HepG2 (cell line): ENCODE measurements at regions not wholly inside any gene's neighbourhood (a gene's known extent, or its start where the extent isn't known, plus 50 kb on each side); places are given as distances from the start of the nearest gene placed in this dataset.
A peak's percentile ranks its signal among the peaks of the same experiment; 100 is the strongest.

Experiments
- ATAC-seq: fragments of 200-7000 bp; cut with Tn5 transposase; 3 replicates; pipeline ENCODE4 v1.9.1; 2020; ENCODE audit warnings: mild to moderate bottlenecking, moderate library complexity
- BruUV-seq: library from RNA; stranded (reverse); fragments of 400-500 nt; replicated peaks from 2 replicates; lab custom pipeline; 2021; lab: Mats Ljungman, UMichigan
- CTCF ChIA-PET: fragments of 300-600 bp; formaldehyde crosslinking; extraction: SDS; loops from one replicate; lab custom pipeline; 2021; ENCODE audit warnings: low total read pairs, inconsistent platforms, low intra/inter-chr PET ratio; lab: Yijun Ruan, JAX
- POLR2A ChIA-PET: fragments of 350-600 bp; sonication (Branson Sonifier 250); formaldehyde crosslinking; loops from one replicate; lab custom pipeline; 2020; ENCODE audit warnings: antibody characterized with exemption, inconsistent platforms; lab: Yijun Ruan, JAX
- DNase-seq: peaks from one replicate; pipeline ENCODE4 v3.0.0-alpha.2; 2015; ENCODE audit warnings: low spot score
- FAIRE-seq: peaks from 3 replicates; lab custom pipeline; 2011; peaks lifted over from hg19 to GRCh38; lab: Jason Lieb, UNC
- H2AFZ ChIP-seq: one replicate; pipeline ENCODE4 v1.6.1; 2011; ENCODE audit warnings: low read length, inconsistent platforms
- H3K27ac ChIP-seq: fragments of 300-600 bp; 3 replicates; pipeline ENCODE4 v1.8.0; 2011; ENCODE audit warnings: mixed run types, mild to moderate bottlenecking, mixed read lengths, low read length, inconsistent platforms; ENCODE audit not compliant: insufficient read depth; ENCODE audit errors: extremely low read length
- H3K27me3 ChIP-seq, 2 experiments: fragments of 200-600 bp in 1 of 2; 2 replicates in 1 of 2; 3 replicates in 1 of 2; pipeline versions ENCODE4 v1.6.0 to v1.8.0; 2011; ENCODE audit warnings: low read length in 2 of 2, mild to moderate bottlenecking in 2 of 2, moderate library complexity in 2 of 2, inconsistent platforms in 1 of 2; ENCODE audit not compliant: insufficient read depth in 2 of 2, control insufficient read depth in 1 of 2
- H3K36me3 ChIP-seq, 2 experiments: fragments of 200-600 bp in 1 of 2; replicated peaks in 1 of 2; 2 replicates in 1 of 2; 3 replicates in 1 of 2; pipeline versions ENCODE4 v1.5.1 to v1.8.0; 2011; ENCODE audit warnings: low read length in 2 of 2, inconsistent platforms in 1 of 2; ENCODE audit not compliant: insufficient read depth in 2 of 2, control insufficient read depth in 1 of 2
- H3K4me1 ChIP-seq: 2 replicates; pipeline ENCODE4 v1.5.1; 2012; ENCODE audit warnings: low read length, inconsistent platforms; ENCODE audit not compliant: insufficient read depth
- H3K4me2 ChIP-seq: 2 replicates; pipeline ENCODE4 v1.6.0; 2011; ENCODE audit warnings: low read depth, low read length, inconsistent platforms
- H3K4me3 ChIP-seq, 3 experiments: fragments of 200-600 bp in 1 of 3; sonication (generic), shearing (Covaris generic) in 1 of 3; replicated peaks in 1 of 3; 2 replicates each; pipeline ENCODE4 v1.5.1; 2011 to 2016; ENCODE audit warnings: low read length in 3 of 3, inconsistent platforms in 2 of 3, low read depth in 2 of 3, mild to moderate bottlenecking in 2 of 3, control low read depth in 1 of 3, mixed read lengths in 1 of 3; ENCODE audit not compliant: insufficient read depth in 1 of 3
- H3K79me2 ChIP-seq: one replicate; pipeline ENCODE4 v1.6.1; 2011; ENCODE audit warnings: low read length, inconsistent platforms; ENCODE audit not compliant: insufficient read depth
- H3K9ac ChIP-seq: 2 replicates; pipeline ENCODE4 v1.6.0; 2011; ENCODE audit warnings: mild to moderate bottlenecking, low read depth, low read length, inconsistent platforms; ENCODE audit not compliant: insufficient read depth
- H3K9me3 ChIP-seq: 2 replicates; pipeline ENCODE4 v1.5.1; 2012; ENCODE audit warnings: mild to moderate bottlenecking, low read length
- H4K20me1 ChIP-seq: 2 replicates; pipeline ENCODE4 v1.6.0; 2011; ENCODE audit warnings: inconsistent platforms, mild to moderate bottlenecking, low read length, moderate library complexity; ENCODE audit not compliant: insufficient read depth
- BCL6 ChIP-seq: IDR thresholded peaks from 2 replicates; pipeline ENCODE4 v1.6.1; 2016; ENCODE audit warnings: missing genetic modification reagents, missing compliant biosample characterization
- CREB1 ChIP-seq, 2 experiments: fragments of 450-650 bp in 1 of 2; IDR thresholded peaks; 2 replicates each; pipeline ENCODE4 v1.6.1; 2016 to 2017; ENCODE audit warnings: control low read depth in 1 of 2, mild to moderate bottlenecking in 1 of 2, missing compliant biosample characterization in 1 of 2, missing genetic modification characterization in 1 of 2
- FIP1L1 ChIP-seq: fragments of 200-400 bp; formaldehyde crosslinking; IDR thresholded peaks from 2 replicates; pipeline ENCODE4 v1.6.1; 2018; ENCODE audit warnings: low read depth, mild to moderate bottlenecking, low read length, moderate library complexity, borderline replicate concordance; ENCODE audit not compliant: insufficient read depth
- FOSL2 ChIP-seq: sonication (generic); formaldehyde crosslinking; IDR thresholded peaks from 2 replicates; pipeline ENCODE4 v1.4.0; 2020; ENCODE audit warnings: missing genetic modification reagents
- GATA4 ChIP-seq: sonication (generic); IDR thresholded peaks from 2 replicates; pipeline ENCODE4 v1.6.1; 2016; ENCODE audit warnings: antibody characterized with exemption, low read depth, borderline replicate concordance
- GTF2F1 ChIP-seq: fragments of 150-350 bp; IDR thresholded peaks from 2 replicates; pipeline ENCODE4 v1.6.1; 2014; ENCODE audit warnings: low read length
- SP140L ChIP-seq: sonication (generic); formaldehyde crosslinking; IDR thresholded peaks from 2 replicates; pipeline ENCODE4 v1.4.0; 2020; ENCODE audit warnings: missing genetic modification reagents, borderline replicate concordance
- SRSF4 ChIP-seq: fragments of 200-400 bp; formaldehyde crosslinking; IDR thresholded peaks from one replicate; pipeline ENCODE4 v1.6.1; 2018; ENCODE audit warnings: mild to moderate bottlenecking, low read depth, low read length, moderate library complexity; ENCODE audit not compliant: poor library complexity, severe bottlenecking
- ZMYM2 ChIP-seq: sonication (generic); formaldehyde crosslinking; IDR thresholded peaks from 2 replicates; pipeline ENCODE4 v1.8.0; 2022; ENCODE audit warnings: mild to moderate bottlenecking, missing genetic modification reagents
- ZNF292 ChIP-seq: sonication (generic); formaldehyde crosslinking; IDR thresholded peaks from 2 replicates; pipeline ENCODE4 v1.8.1; 2022; ENCODE audit warnings: mild to moderate bottlenecking, low read depth, missing genetic modification reagents, borderline replicate concordance
- ZNF329 ChIP-seq: sonication (generic); formaldehyde crosslinking; IDR thresholded peaks from 2 replicates; pipeline ENCODE4 v1.9.0; 2021; ENCODE audit warnings: low read depth, mild to moderate bottlenecking, missing genetic modification reagents
- WGBS: methylation state at CpG from one replicate; pipeline ENCODE4 v1.1.6; 2017; ENCODE audit warnings: low lambda C conversion rate; 5-methylcytosine and 5-hydroxymethylcytosine counted together
- in situ Hi-C: cut with HindIII; loops from 2 replicates; pipeline ENCODE4 v1.10.0; 2017; ENCODE audit warnings: low pct_unique_long_range_greater_than_20kb; ENCODE audit not compliant: extremely low pct_ligation_motif_present
- intact Hi-C: fragments of 100-400 bp; cut with micrococcal nuclease; formaldehyde crosslinking; loops from one replicate; pipeline ENCODE4 v1.10.0; 2022; ENCODE audit not compliant: unreplicated experiment
- TF ChIP-seq, protein P1 (sequence below): sonication (generic); formaldehyde crosslinking; IDR thresholded peaks from 2 replicates; pipeline ENCODE4 v1.5.0; 2020; ENCODE audit warnings: mild to moderate bottlenecking, missing genetic modification reagents, moderate library complexity
- TF ChIP-seq, protein P2 (sequence below): sonication (generic); formaldehyde crosslinking; IDR thresholded peaks from 2 replicates; pipeline ENCODE4 v1.5.1; 2020; ENCODE audit warnings: missing genetic modification reagents, mild to moderate bottlenecking, borderline replicate concordance

DNA sequence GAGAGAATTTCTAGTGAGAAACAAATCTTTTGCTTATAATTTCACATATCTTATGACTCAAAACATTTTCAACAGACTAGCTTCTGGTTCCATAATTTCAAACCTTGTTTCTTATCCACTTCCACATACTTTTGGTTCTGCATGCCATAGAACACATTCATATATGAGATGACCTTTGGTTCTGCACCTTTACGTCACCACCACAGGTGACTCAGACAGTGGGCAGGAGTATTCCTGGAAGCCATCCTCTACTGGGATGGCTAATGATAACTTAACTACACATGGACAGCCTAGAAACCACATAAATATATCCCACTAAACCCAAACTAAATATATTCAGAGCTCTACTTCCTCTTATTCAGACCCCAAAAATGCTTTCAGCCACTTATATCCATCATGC, 133.3 kb downstream of the DCK start:
- H3K4me1 ChIP-seq: no peaks in the 10 kb centered on the region
- H2AFZ ChIP-seq: no peak overlapping the region
- no peaks in the 10 kb centered on the region for H4K20me1 ChIP-seq
- H3K4me3 ChIP-seq: no peak overlapping the region
- no peaks in the 10 kb centered on the region for H3K9me3 ChIP-seq
- 4% methylated on average over 1 of the region's 1 CpG for WGBS
- CTCF ChIA-PET: no interaction called here
- no peak overlapping the region for H3K9ac ChIP-seq
- peak; percentile 50; the same call in 1 of the 3 replicates for ATAC-seq
- H3K4me2 ChIP-seq: no peak overlapping the region
- no peak overlapping the region for H3K27ac ChIP-seq
- intact Hi-C loops: no loop called here
- H3K27me3 ChIP-seq: no peaks in the 10 kb centered on the region
- H3K36me3 ChIP-seq: no peaks in the 10 kb centered on the region
- peak; percentile 38 for DNase-seq
- no peaks in the 10 kb centered on the region for H3K79me2 ChIP-seq
- in situ Hi-C loops: no loop called here
- BruUV-seq: no TSS peak
- no peak for FAIRE-seq
- POLR2A ChIA-PET: no interaction called here
- no peak for TF ChIP-seq ZNF292
- no peak for TF ChIP-seq FIP1L1
- TF ChIP-seq SP140L (CRISPR knock-in tag): no peak
- TF ChIP-seq ZNF329 (CRISPR knock-in tag): no peak
- TF ChIP-seq ZMYM2 (CRISPR knock-in tag): no peak
- TF ChIP-seq FOSL2: peak; percentile 71
- TF ChIP-seq, protein P1, sequence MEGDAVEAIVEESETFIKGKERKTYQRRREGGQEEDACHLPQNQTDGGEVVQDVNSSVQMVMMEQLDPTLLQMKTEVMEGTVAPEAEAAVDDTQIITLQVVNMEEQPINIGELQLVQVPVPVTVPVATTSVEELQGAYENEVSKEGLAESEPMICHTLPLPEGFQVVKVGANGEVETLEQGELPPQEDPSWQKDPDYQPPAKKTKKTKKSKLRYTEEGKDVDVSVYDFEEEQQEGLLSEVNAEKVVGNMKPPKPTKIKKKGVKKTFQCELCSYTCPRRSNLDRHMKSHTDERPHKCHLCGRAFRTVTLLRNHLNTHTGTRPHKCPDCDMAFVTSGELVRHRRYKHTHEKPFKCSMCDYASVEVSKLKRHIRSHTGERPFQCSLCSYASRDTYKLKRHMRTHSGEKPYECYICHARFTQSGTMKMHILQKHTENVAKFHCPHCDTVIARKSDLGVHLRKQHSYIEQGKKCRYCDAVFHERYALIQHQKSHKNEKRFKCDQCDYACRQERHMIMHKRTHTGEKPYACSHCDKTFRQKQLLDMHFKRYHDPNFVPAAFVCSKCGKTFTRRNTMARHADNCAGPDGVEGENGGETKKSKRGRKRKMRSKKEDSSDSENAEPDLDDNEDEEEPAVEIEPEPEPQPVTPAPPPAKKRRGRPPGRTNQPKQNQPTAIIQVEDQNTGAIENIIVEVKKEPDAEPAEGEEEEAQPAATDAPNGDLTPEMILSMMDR (CRISPR knock-in tag): no peak
- TF ChIP-seq CREB1 (IDR thresholded peaks at IDR 0.05): peak; percentile 61
- no peak for TF ChIP-seq CREB1 (CRISPR knock-in tag; IDR thresholded peaks at IDR 0.05)
- TF ChIP-seq, protein P2, sequence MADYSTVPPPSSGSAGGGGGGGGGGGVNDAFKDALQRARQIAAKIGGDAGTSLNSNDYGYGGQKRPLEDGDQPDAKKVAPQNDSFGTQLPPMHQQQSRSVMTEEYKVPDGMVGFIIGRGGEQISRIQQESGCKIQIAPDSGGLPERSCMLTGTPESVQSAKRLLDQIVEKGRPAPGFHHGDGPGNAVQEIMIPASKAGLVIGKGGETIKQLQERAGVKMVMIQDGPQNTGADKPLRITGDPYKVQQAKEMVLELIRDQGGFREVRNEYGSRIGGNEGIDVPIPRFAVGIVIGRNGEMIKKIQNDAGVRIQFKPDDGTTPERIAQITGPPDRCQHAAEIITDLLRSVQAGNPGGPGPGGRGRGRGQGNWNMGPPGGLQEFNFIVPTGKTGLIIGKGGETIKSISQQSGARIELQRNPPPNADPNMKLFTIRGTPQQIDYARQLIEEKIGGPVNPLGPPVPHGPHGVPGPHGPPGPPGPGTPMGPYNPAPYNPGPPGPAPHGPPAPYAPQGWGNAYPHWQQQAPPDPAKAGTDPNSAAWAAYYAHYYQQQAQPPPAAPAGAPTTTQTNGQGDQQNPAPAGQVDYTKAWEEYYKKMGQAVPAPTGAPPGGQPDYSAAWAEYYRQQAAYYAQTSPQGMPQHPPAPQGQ: no peak
- no peak for TF ChIP-seq GATA4
- TF ChIP-seq BCL6: peak; percentile 29; the same call in 1 of the 2 replicates
- no peak for TF ChIP-seq SRSF4
- TF ChIP-seq GTF2F1: no peak
